ENCODE measurements at regions not wholly inside any gene's neighbourhood (a gene's known extent, or its start where the extent isn't known, plus 50 kb on each side); places are given as distances from the start of the nearest gene placed in this dataset.

- DNase-seq: no peak
These were observed 52.2 kb downstream of the ADRA2C start for GRCh38 chr4:3818371-3818770.

GRCh38 chr4:3819210-3819919, 53.2 kb downstream of the ADRA2C start:
- DNase-seq: no peak

DNA sequence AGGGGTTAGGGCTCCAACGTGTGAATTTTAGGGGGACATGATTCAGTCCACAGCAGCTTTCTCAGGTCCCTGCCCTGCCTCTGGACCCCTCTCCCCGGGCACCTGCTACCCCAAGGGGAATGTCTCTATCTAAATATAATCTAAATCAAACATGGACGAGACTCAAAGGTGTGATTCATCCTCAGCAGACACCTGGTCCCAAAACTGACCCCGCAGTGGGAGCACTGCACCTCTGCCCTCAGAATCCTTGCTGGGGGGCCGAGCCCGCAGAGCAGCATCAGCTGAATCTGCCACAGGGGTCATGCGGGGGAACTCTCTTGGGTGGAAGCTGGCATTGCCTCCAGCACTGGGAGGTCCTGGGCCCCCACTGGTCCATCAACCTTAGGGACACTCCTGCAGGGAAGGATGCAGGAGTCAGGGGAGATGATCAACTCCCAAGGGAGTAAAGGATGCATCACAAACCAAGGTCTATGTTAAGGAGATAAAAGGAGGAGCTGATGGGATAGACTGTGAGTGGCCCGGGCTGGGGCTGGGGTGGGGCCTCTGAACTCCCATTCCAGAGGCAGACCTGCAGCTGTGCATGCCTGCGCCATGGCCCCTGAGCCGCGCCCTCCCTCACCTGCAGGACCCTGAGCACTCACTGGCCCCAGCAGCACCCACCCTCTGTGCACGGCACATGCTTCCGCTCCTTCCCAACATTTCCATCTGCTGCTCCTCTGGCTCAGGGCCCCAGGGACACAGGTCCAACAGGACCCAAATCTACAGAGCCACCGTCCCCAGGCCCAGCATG, 54.0 kb downstream of the ADRA2C start:
- no peak for DNase-seq

GRCh38 chr4:3820806-3821579, 54.8 kb downstream of the ADRA2C start:
- no peak for DNase-seq

- no peak for DNase-seq
These were observed 55.5 kb downstream of the ADRA2C start for GRCh38 chr4:3821580-3822229.

DNA sequence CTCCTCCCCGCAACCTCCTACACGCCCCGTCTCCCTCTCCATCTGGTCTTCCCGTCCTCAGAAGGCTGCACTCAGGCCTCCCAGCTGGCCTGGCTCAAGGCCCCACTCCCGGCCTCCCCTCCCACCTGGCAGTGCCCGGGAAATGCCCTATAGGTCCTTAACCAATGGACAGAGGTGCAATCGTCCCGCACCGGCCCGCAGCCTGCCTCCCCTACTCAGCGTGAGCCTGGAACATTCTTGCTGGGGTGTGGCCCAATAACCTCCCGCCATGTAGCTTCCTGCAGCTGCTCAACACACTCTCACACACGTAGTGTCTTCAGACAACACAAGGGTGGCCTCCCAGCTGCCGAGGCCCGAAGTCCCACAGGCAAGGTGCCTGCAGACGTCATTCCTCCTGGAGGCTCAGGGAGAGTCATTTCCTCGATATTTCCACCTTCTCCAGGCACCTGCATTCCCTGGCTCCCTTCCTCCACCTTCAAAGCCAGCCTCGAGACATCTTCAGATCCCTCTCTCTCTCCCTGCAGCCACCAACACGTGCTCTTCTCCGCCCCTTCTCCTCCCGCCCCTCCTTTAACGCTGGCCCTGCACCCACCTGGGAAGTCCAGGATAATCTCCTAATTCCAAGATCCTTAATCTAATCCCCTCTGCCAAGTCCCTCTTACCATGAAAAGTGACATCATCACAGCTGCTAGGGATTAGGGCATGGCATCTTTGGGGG, 56.2 kb downstream of the ADRA2C start:
- DNase-seq: no peak

- no peak for DNase-seq
These were observed 57.5 kb downstream of the ADRA2C start for GRCh38 chr4:3823496-3824341.

- DNase-seq: no peak
These were observed 58.5 kb downstream of the ADRA2C start for GRCh38 chr4:3824521-3825270.

DNA sequence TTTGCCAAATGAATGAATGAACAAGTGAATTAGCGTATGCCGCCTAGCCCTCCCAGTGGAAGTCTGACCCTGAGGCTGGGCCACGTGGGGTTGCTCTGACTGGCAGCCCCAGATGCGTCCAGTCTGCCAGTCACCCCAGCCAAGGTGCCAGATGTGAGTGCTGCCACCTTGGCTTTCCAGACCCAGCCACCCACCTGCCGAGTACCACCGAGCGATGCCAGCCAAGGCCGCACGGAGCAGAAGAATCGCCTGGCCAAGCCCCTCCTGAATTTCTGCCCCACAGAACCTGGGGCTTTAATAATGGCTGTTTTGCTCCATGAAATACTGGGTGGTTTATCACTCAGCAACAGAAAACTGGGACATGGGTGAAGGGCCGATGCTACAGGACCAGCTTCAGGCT, 59.3 kb downstream of the ADRA2C start:
- DNase-seq: no peak

DNA sequence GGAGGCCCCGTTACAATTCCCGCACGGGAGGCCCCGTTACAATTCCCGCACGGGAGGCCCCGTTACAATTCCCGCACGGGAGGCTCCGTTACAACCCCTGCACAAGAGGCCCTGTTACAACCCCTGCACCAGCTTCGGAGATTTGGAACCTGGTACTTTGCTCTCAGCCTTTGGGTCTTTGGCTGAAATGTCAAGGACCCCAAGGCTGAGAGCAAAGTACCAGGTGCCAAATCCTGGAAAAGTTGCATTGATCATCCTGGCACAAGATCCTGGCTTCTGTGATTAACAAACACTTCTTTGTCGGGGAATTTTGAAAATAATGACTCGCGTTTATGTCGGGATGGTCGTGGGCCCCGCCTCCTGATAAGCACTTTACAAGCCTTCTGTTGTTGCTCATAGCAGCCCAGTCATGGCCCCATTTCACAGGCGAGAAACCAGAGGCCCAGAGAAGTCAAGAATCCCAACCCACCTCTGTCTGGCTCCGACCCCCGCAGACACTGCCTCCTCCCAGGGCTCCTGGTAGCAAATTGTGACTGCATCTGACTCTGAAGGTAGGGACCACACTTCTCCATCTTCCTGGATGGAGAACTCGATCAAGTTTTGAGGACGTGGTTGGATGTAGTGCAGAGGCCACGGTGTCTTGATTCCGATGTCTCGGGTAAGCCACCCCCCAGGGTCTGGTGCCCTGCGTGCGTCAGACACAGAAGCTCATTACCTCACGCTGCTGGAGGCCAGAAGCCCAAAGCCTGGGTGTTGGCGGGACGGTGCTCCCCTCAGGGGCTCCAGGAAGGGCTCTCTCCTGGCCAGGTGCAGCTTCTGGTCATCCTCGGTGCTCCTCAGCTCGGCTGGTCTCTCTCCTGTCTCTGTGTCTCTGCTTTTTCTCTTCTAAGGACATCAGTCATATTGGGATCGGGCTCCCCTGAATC, 60.3 kb downstream of the ADRA2C start:
- no peak for DNase-seq

DNA sequence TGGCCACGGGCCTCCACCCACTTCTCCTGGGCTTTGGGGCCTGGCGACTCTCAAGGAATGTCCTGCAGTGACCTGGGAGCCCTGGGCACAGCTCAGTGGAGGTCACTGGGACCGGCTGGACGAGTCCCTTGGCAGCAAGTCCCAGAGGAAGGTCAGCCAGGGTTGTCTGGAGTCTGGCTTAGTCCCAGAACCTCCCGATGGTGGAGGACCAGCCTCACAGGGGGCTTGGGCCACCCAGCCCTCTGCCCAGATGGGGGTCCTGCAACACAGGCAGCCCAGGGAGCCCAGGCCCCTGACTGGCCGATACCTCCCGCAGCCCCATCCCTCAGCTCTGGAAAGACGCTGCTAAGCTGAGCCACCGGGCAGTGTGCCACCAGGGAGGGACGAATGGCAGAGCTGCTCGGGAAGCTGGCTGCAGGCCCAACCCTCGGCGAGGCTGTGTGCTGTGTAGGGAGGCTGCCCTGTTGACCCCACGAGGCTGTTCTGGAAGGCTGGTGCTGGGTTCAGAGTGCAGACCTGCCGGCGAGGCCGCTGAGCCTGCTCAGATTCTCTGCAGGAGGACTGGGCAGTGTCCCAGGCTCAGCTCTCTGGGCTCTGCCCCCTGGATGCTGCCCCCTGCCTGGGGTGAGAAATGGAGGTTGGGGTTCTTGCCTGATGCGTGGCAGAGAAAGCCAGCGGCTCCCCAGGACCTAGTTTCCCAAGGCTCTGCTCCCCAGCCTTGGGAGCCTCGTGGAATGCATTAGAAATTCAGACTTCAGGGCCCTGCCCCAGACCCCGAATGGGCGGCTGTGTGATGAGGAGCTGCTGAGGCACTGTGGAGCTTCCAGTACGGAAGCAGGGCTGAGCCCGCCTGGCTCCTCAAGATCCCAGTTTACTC, 61.7 kb downstream of the ADRA2C start:
- DNase-seq: peak; percentile 65

GRCh38 chr4:3828546-3828945, 62.4 kb downstream of the ADRA2C start:
- no peak for DNase-seq

- no peak for DNase-seq
These were observed 63.2 kb downstream of the ADRA2C start for GRCh38 chr4:3829211-3829955.

DNA sequence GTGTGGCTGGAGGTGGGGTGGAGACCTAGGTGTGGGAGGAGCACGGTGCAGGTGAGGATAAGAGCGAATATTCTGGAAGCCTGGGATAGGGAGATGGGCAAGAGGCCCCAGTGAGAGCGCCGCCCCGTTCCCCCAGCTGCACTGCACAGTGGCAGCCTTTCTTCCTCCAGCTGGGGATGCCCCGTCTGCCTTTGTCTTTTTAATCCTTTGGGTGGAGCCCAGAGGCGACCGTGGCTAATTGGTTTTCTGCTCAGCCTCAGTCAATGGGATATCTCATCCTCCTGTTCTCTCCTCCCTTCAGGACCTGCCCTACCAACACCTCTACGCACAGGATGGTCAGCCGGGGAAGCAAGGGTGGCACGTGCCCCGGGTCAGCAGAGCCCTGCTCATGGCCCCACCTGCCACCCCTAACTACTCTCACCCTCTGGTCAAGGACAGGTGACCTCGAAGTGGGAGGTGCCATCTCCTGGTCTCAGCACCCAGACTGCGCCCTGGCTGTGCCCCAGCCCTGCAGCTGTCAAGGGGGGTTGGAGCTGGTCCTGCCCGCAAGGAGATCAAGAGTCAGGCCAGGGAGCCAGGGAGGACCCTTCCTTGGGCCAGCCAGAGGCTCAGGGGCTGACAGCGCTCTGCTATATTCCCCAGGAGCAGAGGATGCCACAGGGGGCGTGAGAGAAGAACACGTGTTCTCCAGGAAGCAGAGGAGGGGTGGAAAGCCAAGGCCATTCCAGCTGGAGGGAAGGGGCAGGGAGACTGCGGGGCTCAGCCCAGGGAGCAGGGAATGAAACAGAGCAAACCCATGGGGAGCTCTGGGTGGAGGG, 64.0 kb downstream of the ADRA2C start:
- DNase-seq: no peak

GRCh38 chr4:3830774-3831528, 64.8 kb downstream of the ADRA2C start:
- no peak for DNase-seq

GRCh38 chr4:3831529-3832150, 65.5 kb downstream of the ADRA2C start:
- no peak for DNase-seq
